HCT116 (cell line): ENCODE measurements at regions not wholly inside any gene's neighbourhood (a gene's known extent, or its start where the extent isn't known, plus 50 kb on each side); places are given as distances from the start of the nearest gene placed in this dataset.

Experiments
- ATAC-seq: fragments of 200-7000 bp; cut with Tn5 transposase; 2 replicates; pipeline ENCODE4 v1.9.1; 2020; ENCODE audit warnings: mild to moderate bottlenecking, moderate library complexity
- BruUV-seq: library from RNA; stranded (reverse); fragments of 400-500 nt; replicated peaks from 2 replicates; lab custom pipeline; 2021; lab: Mats Ljungman, UMichigan
- CTCF ChIA-PET: fragments of 300-600 bp; sonication (Branson Sonifier 250); formaldehyde crosslinking; loops from one replicate; lab custom pipeline; 2021; ENCODE audit warnings: antibody characterized with exemption; lab: Charles Lee
- POLR2A ChIA-PET: fragments of 300-600, 350-600 bp; sonication (Branson Sonifier 250); formaldehyde crosslinking; loops from one replicate; lab custom pipeline; 2021; ENCODE audit warnings: antibody characterized with exemption; lab: Charles Lee
- RAD21 ChIA-PET, 2 experiments: fragments of 300-600 bp; sonication (Branson Sonifier 250); formaldehyde crosslinking; loops; one replicate each; lab custom pipeline; 2023; ENCODE audit warnings: low total read pairs in 2 of 2; ENCODE audit not compliant: uncharacterized antibody in 2 of 2, unreplicated experiment in 2 of 2, low non-redundant PET in 1 of 2; lab: Charles Lee
- DNase-seq: peaks from one replicate; pipeline ENCODE4 v3.0.0-alpha.2; 2010; ENCODE audit warnings: low read depth, low spot score
- H2AFZ ChIP-seq: fragments of 200-600 bp; shearing (Covaris generic), sonication (generic); 2 replicates; pipeline ENCODE4 v1.6.1; 2017; ENCODE audit warnings: low read depth, mixed run types, mixed read lengths, antibody characterized with exemption, low read length; ENCODE audit not compliant: poor library complexity, severe bottlenecking
- H3K27ac ChIP-seq: 2 replicates; pipeline ENCODE4 v1.5.1; 2012; ENCODE audit warnings: low read depth, low read length
- H3K27me3 ChIP-seq: fragments of 200-600 bp; sonication (generic); 2 replicates; pipeline ENCODE4 v1.6.1; 2016; ENCODE audit warnings: mixed run types, low read length, mixed read lengths; ENCODE audit not compliant: insufficient read depth
- H3K36me3 ChIP-seq, 2 experiments: fragments of 200-500 bp in 1 of 2; fragments of 200-600 bp in 1 of 2; sonication (Bioruptor generic) in 1 of 2; sonication (generic) in 1 of 2; 2 replicates each; pipeline versions ENCODE4 v1.5.1 to v1.6.1; 2014 to 2016; ENCODE audit warnings: low read length in 2 of 2, inconsistent platforms in 1 of 2, mixed read lengths in 1 of 2, mixed run types in 1 of 2; ENCODE audit not compliant: insufficient read depth in 2 of 2, control insufficient read depth in 1 of 2
- H3K4me1 ChIP-seq, 2 experiments: fragments of 200-600 bp in 1 of 2; sonication (generic) in 1 of 2; 2 replicates each; pipeline versions ENCODE4 v1.5.1 to v1.6.1; 2012 to 2017; ENCODE audit warnings: low read length in 2 of 2, inconsistent platforms in 1 of 2, mild to moderate bottlenecking in 1 of 2, mixed read lengths in 1 of 2, mixed run types in 1 of 2, moderate library complexity in 1 of 2; ENCODE audit not compliant: insufficient read depth in 2 of 2, control insufficient read depth in 1 of 2
- H3K4me2 ChIP-seq: fragments of 200-600 bp; sonication (generic); 2 replicates; pipeline ENCODE4 v1.6.1; 2017; ENCODE audit warnings: mixed run types, low read length, mixed read lengths
- H3K4me3 ChIP-seq, 2 experiments: fragments of 200-600 bp in 1 of 2; sonication (generic) in 1 of 2; replicated peaks in 1 of 2; 2 replicates each; pipeline ENCODE4 v1.5.1; 2011 to 2016; ENCODE audit warnings: low read length in 2 of 2, control low read depth in 1 of 2, low read depth in 1 of 2, mild to moderate bottlenecking in 1 of 2, mixed read lengths in 1 of 2, mixed run types in 1 of 2
- H3K79me2 ChIP-seq: fragments of 200-600 bp; sonication (generic); 2 replicates; pipeline ENCODE4 v1.6.1; 2017; ENCODE audit warnings: mild to moderate bottlenecking, mixed run types, low read length, moderate library complexity, mixed read lengths; ENCODE audit not compliant: insufficient read depth
- H3K9ac ChIP-seq: fragments of 200-600 bp; sonication (generic); 2 replicates; pipeline ENCODE4 v1.6.1; 2016; ENCODE audit warnings: low read length, mixed read lengths
- H3K9me2 ChIP-seq: fragments of 200-600 bp; sonication (generic), shearing (Covaris generic); 2 replicates; pipeline ENCODE4 v1.6.1; 2017; ENCODE audit warnings: mixed run types, mild to moderate bottlenecking, moderate library complexity; ENCODE audit not compliant: insufficient read depth
- H3K9me3 ChIP-seq, 2 experiments: fragments of 200-500 bp in 1 of 2; fragments of 200-600 bp in 1 of 2; sonication (Bioruptor generic) in 1 of 2; sonication (generic) in 1 of 2; 2 replicates each; pipeline ENCODE4 v1.6.1; 2014 to 2017; ENCODE audit warnings: low read length in 2 of 2, mixed read lengths in 2 of 2, inconsistent platforms in 1 of 2, low read depth in 1 of 2, mild to moderate bottlenecking in 1 of 2, mixed run types in 1 of 2, moderate library complexity in 1 of 2; ENCODE audit not compliant: control insufficient read depth in 1 of 2, insufficient read depth in 1 of 2
- H4K20me1 ChIP-seq: fragments of 200-600 bp; sonication (generic), shearing (Covaris generic); 2 replicates; pipeline ENCODE4 v1.6.1; 2017; ENCODE audit warnings: mixed run types, mild to moderate bottlenecking, moderate library complexity; ENCODE audit not compliant: insufficient read depth
- CBX3 ChIP-seq: IDR thresholded peaks from 2 replicates; pipeline ENCODE4 v1.6.1; 2012; ENCODE audit warnings: low read depth
- CTCF ChIP-seq, 3 experiments: fragments of 200-600 bp in 1 of 3; sonication (generic) in 1 of 3; IDR thresholded peaks in 2 of 3; conservative IDR thresholded peaks in 1 of 3; 2 replicates each; pipeline ENCODE4 v1.5.1; 2012 to 2017; ENCODE audit warnings: low read depth in 2 of 3, low read length in 2 of 3, antibody characterized with exemption in 1 of 3, borderline replicate concordance in 1 of 3, control low read depth in 1 of 3, mild to moderate bottlenecking in 1 of 3, mixed read lengths in 1 of 3, mixed run types in 1 of 3, moderate library complexity in 1 of 3; ENCODE audit not compliant: insufficient read depth in 1 of 3
- EGR1 ChIP-seq: IDR thresholded peaks from 2 replicates; pipeline ENCODE4 v1.6.1; 2012; ENCODE audit warnings: low read depth
- ELF1 ChIP-seq: IDR thresholded peaks from 2 replicates; pipeline ENCODE4 v1.6.1; 2012; ENCODE audit warnings: low read depth, borderline replicate concordance
- FOSL1 ChIP-seq: IDR thresholded peaks from 2 replicates; pipeline ENCODE4 v1.6.1; 2012; ENCODE audit warnings: low read depth
- JUND ChIP-seq: IDR thresholded peaks from 2 replicates; pipeline ENCODE4 v1.6.1; 2012
- POLR2AphosphoS5 ChIP-seq: IDR thresholded peaks from 2 replicates; pipeline ENCODE4 v1.6.1; 2011; ENCODE audit warnings: mild to moderate bottlenecking, low read depth, low read length, moderate library complexity
- SIN3A ChIP-seq: IDR thresholded peaks from 2 replicates; pipeline ENCODE4 v1.6.1; 2012; ENCODE audit warnings: low read depth
- SP1 ChIP-seq: IDR thresholded peaks from 2 replicates; pipeline ENCODE4 v1.6.1; 2012; ENCODE audit warnings: low read depth
- SRF ChIP-seq: IDR thresholded peaks from 2 replicates; pipeline ENCODE4 v1.6.1; 2012; ENCODE audit warnings: low read depth
- TCF7L2 ChIP-seq: IDR thresholded peaks from 2 replicates; pipeline ENCODE4 v1.7.0; 2011; ENCODE audit warnings: borderline replicate concordance, inconsistent platforms; ENCODE audit not compliant: insufficient read depth, insufficient read length; ENCODE audit errors: extremely low read depth
- ZFX ChIP-seq: fragments of 450-650 bp; IDR thresholded peaks from 2 replicates; pipeline ENCODE4 v1.6.1; 2017
- ZNF274 ChIP-seq: fragments of 200-500 bp; sonication (Bioruptor generic); IDR thresholded peaks from 2 replicates; pipeline ENCODE4 v1.6.1; 2014; ENCODE audit warnings: mild to moderate bottlenecking, low read depth, low read length, inconsistent platforms
- intact Hi-C: fragments of 100-400 bp; cut with micrococcal nuclease; formaldehyde crosslinking; loops from 2 replicates; pipeline ENCODE4 v1.10.0; 2022
- TF ChIP-seq, protein P1 (sequence below): IDR thresholded peaks from 2 replicates; pipeline ENCODE4 v1.6.1; 2011; ENCODE audit warnings: mild to moderate bottlenecking, low read length, moderate library complexity; ENCODE audit not compliant: insufficient replicate concordance; ENCODE audit errors: extremely low read depth

DNA sequence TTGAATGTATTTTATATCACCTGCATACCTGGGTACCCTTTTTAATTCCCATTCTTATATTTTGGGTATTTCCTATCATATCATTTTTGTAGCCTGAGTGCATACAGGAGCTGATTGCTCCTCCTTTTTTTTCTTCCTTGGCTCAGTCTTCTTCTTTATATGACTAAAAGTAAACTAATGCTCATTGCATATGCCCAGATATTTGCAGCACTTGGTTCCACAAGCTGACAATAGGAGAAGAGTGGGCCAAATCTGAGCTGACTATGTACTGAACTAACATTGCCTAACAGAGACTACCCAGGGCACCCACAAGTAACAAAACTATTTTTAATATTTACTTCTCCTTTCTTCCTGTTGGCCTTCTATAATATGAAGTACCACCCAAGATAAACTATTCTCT lies 131.7 kb upstream of the SPOPL start:
- no peaks in the 10 kb centered on the region for H3K79me2 ChIP-seq
- H3K4me3 ChIP-seq = no peak overlapping the region
- RAD21 ChIA-PET = no interaction called here
- DNase-seq (no peak), ATAC-seq (no peak)
- no peaks in the 10 kb centered on the region for H3K36me3 ChIP-seq
- POLR2A ChIA-PET = no interaction called here
- intact Hi-C loops = loop anchor here (5.0 to 10.0 kb wide), 2 partner anchors 455 to 503 kb away; no protein-coding TSS in a partner anchor
- H4K20me1 ChIP-seq = no peaks in the 10 kb centered on the region
- no peak overlapping the region for H3K27ac ChIP-seq
- BruUV-seq = no TSS peak
- TF ChIP-seq SIN3A (no peak), ZFX (no peak), JUND (no peak), ZNF274 (no peak), CBX3 (no peak), POLR2AphosphoS5 (no peak), FOSL1 (no peak), SRF (no peak), SP1 (no peak), ELF1 (no peak), TCF7L2 (no peak), EGR1 (no peak), CTCF (IDR thresholded peaks at IDR 0.05 in 2 of 3, conservative IDR thresholded peaks at IDR 0.05 in 1 of 3; ENCODE audit: borderline replicate concordance in 1 of 3, insufficient read depth in 1 of 3, low read depth in 2 of 3, low read length in 2 of 3) (no peak)
- TF ChIP-seq, protein P1, sequence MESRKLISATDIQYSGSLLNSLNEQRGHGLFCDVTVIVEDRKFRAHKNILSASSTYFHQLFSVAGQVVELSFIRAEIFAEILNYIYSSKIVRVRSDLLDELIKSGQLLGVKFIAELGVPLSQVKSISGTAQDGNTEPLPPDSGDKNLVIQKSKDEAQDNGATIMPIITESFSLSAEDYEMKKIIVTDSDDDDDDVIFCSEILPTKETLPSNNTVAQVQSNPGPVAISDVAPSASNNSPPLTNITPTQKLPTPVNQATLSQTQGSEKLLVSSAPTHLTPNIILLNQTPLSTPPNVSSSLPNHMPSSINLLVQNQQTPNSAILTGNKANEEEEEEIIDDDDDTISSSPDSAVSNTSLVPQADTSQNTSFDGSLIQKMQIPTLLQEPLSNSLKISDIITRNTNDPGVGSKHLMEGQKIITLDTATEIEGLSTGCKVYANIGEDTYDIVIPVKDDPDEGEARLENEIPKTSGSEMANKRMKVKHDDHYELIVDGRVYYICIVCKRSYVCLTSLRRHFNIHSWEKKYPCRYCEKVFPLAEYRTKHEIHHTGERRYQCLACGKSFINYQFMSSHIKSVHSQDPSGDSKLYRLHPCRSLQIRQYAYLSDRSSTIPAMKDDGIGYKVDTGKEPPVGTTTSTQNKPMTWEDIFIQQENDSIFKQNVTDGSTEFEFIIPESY = no peak
- no peak overlapping the region for H3K4me2 ChIP-seq
- no peak overlapping the region for H2AFZ ChIP-seq
- CTCF ChIA-PET = no interaction called here
- H3K4me1 ChIP-seq = no peaks in the 10 kb centered on the region
- H3K27me3 ChIP-seq = no peaks in the 10 kb centered on the region
- H3K9me3 ChIP-seq = no peaks in the 10 kb centered on the region
- H3K9me2 ChIP-seq = no peaks in the 10 kb centered on the region
- no peak overlapping the region for H3K9ac ChIP-seq
